RWPE1 (cell line): ENCODE measurements at regions not wholly inside any gene's neighbourhood (a gene's known extent, or its start where the extent isn't known, plus 50 kb on each side); places are given as distances from the start of the nearest gene placed in this dataset.

Experiments used
- CTCF ChIA-PET: fragments of 350-600 bp; sonication (Branson Sonifier 250); formaldehyde crosslinking; extraction: SDS; loops from one replicate; lab custom pipeline; 2021; lab: Yijun Ruan, JAX
- POLR2A ChIA-PET: fragments of 400-600 bp; formaldehyde crosslinking; extraction: SDS; loops from one replicate; lab custom pipeline; 2020; ENCODE audit warnings: antibody characterized with exemption; ENCODE audit not compliant: low non-redundant PET; lab: Yijun Ruan, JAX
- DNase-seq: peaks from one replicate; pipeline ENCODE4 v3.0.0; 2012; ENCODE audit warnings: low spot score
- H3K27ac ChIP-seq: fragments of 450-650 bp; 2 replicates; pipeline ENCODE4 v1.5.1; 2017
- TF ChIP-seq, protein P1 (sequence below): fragments of 450-650 bp; conservative IDR thresholded peaks from 2 replicates; pipeline ENCODE4 v1.5.1; 2017; ENCODE audit warnings: low read depth, mild to moderate bottlenecking

- TF ChIP-seq, protein P1, sequence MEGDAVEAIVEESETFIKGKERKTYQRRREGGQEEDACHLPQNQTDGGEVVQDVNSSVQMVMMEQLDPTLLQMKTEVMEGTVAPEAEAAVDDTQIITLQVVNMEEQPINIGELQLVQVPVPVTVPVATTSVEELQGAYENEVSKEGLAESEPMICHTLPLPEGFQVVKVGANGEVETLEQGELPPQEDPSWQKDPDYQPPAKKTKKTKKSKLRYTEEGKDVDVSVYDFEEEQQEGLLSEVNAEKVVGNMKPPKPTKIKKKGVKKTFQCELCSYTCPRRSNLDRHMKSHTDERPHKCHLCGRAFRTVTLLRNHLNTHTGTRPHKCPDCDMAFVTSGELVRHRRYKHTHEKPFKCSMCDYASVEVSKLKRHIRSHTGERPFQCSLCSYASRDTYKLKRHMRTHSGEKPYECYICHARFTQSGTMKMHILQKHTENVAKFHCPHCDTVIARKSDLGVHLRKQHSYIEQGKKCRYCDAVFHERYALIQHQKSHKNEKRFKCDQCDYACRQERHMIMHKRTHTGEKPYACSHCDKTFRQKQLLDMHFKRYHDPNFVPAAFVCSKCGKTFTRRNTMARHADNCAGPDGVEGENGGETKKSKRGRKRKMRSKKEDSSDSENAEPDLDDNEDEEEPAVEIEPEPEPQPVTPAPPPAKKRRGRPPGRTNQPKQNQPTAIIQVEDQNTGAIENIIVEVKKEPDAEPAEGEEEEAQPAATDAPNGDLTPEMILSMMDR: peak; percentile 91
- CTCF ChIA-PET: interaction anchor here (0.6 to 1.2 kb wide), 8 partner anchors 20 to 202 kb away, joined by 3 to 7 read pairs (median 3); no protein-coding TSS in a partner anchor
- DNase-seq: peak; percentile 67
These were observed 137.5 kb upstream of the CPM start for GRCh38 chr12:69070319-69071090.

DNA sequence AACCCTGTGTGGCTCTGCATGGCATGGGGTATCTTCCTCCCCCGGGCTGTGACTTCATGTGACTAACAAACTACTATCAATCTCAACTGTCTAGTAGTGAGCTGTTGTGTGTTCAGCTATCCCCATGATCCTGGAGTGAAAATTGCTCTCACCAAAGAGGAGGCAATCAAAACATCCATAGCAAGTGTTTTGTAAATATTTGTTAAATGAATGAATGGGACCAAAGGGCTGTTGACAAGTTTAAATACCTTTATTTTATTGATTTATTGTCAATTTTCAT is 138.1 kb upstream of the CPM start:
- no peak for DNase-seq
- CTCF ChIA-PET: interaction anchor here (0.9 kb wide), 1 partner anchor 41 kb away, joined by 3 read pairs; no protein-coding TSS in a partner anchor
- H3K27ac ChIP-seq: no peak overlapping the region
- TF ChIP-seq, protein P1: no peak
- POLR2A ChIA-PET: no interaction called here

More at GRCh38 chr12:69070319-69071090, 137.5 kb upstream of the CPM start:
- POLR2A ChIA-PET: no interaction called here
- H3K27ac ChIP-seq: no peak overlapping the region

- TF ChIP-seq, protein P1: no peak
- ChIA-PET POLR2A (no interaction called here), CTCF (no interaction called here)
- no peak overlapping the region for H3K27ac ChIP-seq
- DNase-seq: no peak
These were observed 140.1 kb upstream of the CPM start for GRCh38 chr12:69073035-69073434.

DNA sequence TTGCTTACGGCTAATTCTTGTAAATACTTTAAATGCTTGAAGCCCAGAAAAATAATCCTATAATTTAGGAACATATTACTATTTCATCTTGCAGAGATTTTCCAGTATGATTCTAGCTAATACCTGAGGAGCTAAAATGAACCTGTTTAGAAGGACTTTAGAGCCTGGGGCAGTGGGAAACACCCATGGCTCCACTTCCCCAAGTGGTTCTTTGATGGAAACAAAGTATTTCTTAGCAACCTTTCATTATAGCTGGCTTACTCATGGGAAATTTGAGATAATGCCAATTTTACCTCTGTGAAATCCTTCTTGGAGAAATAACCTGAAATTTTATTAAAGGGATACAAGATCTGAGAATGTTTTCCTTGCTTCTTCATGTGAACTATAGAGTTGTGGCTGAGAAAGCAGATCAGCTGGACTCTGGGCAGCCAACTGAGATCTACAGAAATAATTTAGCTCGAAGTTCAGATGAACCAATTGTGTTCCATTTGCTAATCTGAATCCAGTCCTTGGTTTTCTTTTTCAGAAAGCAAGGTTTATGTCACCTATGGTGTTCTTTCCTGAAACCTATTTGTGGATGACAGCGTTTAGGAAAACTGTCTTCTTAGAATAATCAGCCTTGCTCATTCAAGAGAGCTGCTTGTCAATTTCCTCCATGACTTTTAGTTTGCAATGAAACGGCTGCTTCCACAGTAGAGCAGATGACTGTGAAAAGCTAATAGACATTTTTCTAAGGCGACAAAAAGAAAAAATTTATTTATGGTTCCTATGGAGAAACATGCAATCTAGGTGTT is 141.8 kb upstream of the CPM start:
- no peak for DNase-seq
- TF ChIP-seq, protein P1: no peak
- ChIA-PET POLR2A (no interaction called here), CTCF (no interaction called here)
- no peak overlapping the region for H3K27ac ChIP-seq

GRCh38 chr12:69083689-69084088 is 150.7 kb upstream of the CPM start:
- TF ChIP-seq, protein P1: no peak
- no peak for DNase-seq
- ChIA-PET CTCF (no interaction called here), POLR2A (no interaction called here)
- H3K27ac ChIP-seq: no peak overlapping the region

DNA sequence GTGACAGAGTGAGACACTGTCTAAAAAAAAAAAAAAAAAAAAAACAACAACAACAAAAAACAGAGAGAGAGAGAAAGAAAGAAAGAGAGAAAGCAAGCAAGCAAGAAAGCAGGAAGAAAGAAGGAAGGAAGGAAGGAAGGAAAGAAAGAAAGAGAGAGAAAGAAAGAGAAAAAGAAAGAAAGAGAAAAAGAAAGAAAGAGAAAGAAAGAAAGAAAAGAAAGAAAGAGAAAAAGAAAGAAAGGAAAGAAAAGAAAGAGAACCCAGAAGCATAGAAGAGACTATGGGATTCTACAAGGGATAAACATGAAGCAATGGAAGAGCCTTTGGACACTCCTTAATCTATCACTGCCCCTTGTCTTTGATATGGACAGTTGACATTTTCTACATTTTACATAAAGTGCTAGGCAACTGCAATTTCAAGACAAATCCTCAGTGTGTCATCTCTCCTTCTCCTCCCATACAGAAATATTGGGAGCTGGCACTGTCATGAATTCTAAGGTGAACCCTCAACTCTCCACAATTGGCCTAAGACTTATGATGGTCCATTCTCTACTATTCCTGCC is 151.9 kb upstream of the CPM start:
- CTCF ChIA-PET: interaction anchor here (0.6 kb wide), 1 partner anchor 255 kb away, joined by 3 read pairs; no protein-coding TSS in a partner anchor
- H3K27ac ChIP-seq: no peak overlapping the region
- TF ChIP-seq, protein P1: no peak
- POLR2A ChIA-PET: no interaction called here
- DNase-seq: no peak
